Kidney (tissue), 13 donors: ENCODE measurements at regions not wholly inside any gene's neighbourhood (a gene's known extent, or its start where the extent isn't known, plus 50 kb on each side); places are given as distances from the start of the nearest gene placed in this dataset.

ENCODE experiments used
- DNase-seq, 5 donors: peaks; one replicate each; pipeline ENCODE4 v3.0.0-alpha.2; 2013 to 2020
- FAIRE-seq: peaks from 2 replicates; lab custom pipeline; 2012; peaks lifted over from hg19 to GRCh38; lab: Jason Lieb, UNC
- H3K27ac ChIP-seq, 2 donors: one replicate each; pipeline ENCODE4 v1.7.0; 2013; ENCODE audit warnings: low read depth in 2 of 2, low read length in 2 of 2, inconsistent platforms in 1 of 2
- H3K27me3 ChIP-seq: one replicate; pipeline ENCODE4 v1.7.1; 2013; ENCODE audit warnings: low read length, inconsistent platforms; ENCODE audit not compliant: control insufficient read depth, insufficient read depth
- H3K36me3 ChIP-seq, 3 donors: one replicate each; pipeline versions ENCODE4 v1.7.0 to v1.7.1; 2013; ENCODE audit warnings: low read length in 3 of 3, control low read depth in 1 of 3, inconsistent platforms in 1 of 3; ENCODE audit not compliant: insufficient read depth in 3 of 3, control insufficient read depth in 2 of 3
- H3K4me1 ChIP-seq, 3 donors: one replicate each; pipeline versions ENCODE4 v1.7.0 to v1.7.1; 2013; ENCODE audit warnings: low read length in 3 of 3, inconsistent platforms in 1 of 3, low read depth in 1 of 3; ENCODE audit not compliant: control insufficient read depth in 2 of 3, insufficient read depth in 2 of 3
- H3K4me3 ChIP-seq, 3 donors: one replicate each; pipeline versions ENCODE4 v1.7.0 to v1.8.1; 2013; ENCODE audit warnings: low read length in 3 of 3, control low read depth in 1 of 3, inconsistent platforms in 1 of 3
- H3K9ac ChIP-seq, 3 donors: one replicate each; pipeline versions ENCODE4 v1.7.0 to v1.7.1; 2013; ENCODE audit warnings: low read length in 3 of 3, control low read depth in 1 of 3, inconsistent platforms in 1 of 3
- H3K9me3 ChIP-seq, 3 donors: one replicate each; pipeline versions ENCODE4 v1.7.0 to v1.7.1; 2013; ENCODE audit warnings: low read length in 3 of 3, control low read depth in 1 of 3, inconsistent platforms in 1 of 3; ENCODE audit not compliant: control insufficient read depth in 2 of 3, insufficient read depth in 1 of 3
- CTCF ChIP-seq: IDR thresholded peaks from 3 replicates; pipeline ENCODE4 v1.5.1; 2012; ENCODE audit warnings: mild to moderate bottlenecking, moderate library complexity, borderline replicate concordance; ENCODE audit not compliant: insufficient read depth; ENCODE audit errors: extremely low read depth
- intact Hi-C: fragments of 100-400 bp; cut with DNase I; formaldehyde crosslinking; loops from one replicate; pipeline ENCODE4 v1.11.1; 2022
- donor health status: control.
- donor health status: control.
- donor health status: control.
- donor health status: control.
- donor health status: control.
- donor health status: DM: yes; HTN: yes; CAD: no.
- donor health status: Normal renal cell carcinoma (clear cell type).

GRCh38 chr1:239718997-239719628 lies 332.7 kb downstream of the CHRM3 start:
- Histone ChIP-seq H3K9ac (no peak overlapping the region), H3K27me3 (no peaks in the 10 kb centered on the region), H3K27ac (no peak overlapping the region), H3K9me3 (no peaks in the 10 kb centered on the region), H3K36me3 (no peaks in the 10 kb centered on the region), H3K4me3 (no peak overlapping the region), H3K4me1 (no peaks in the 10 kb centered on the region)
- no peak for DNase-seq
- intact Hi-C loops, result no loop called here
- no peak for FAIRE-seq
- TF ChIP-seq CTCF, result no peak

GRCh38 chr1:239719642-239720258 lies 333.4 kb downstream of the CHRM3 start:
- H3K27ac ChIP-seq, result no peak overlapping the region
- FAIRE-seq, result no peak
- H3K4me1 ChIP-seq, result no peaks in the 10 kb centered on the region
- H3K4me3 ChIP-seq, result no peak overlapping the region
- TF ChIP-seq CTCF, result no peak
- H3K27me3 ChIP-seq, result no peaks in the 10 kb centered on the region
- intact Hi-C loops, result no loop called here
- no peaks in the 10 kb centered on the region for H3K9me3 ChIP-seq
- H3K36me3 ChIP-seq, result no peaks in the 10 kb centered on the region
- DNase-seq, result no peak
- H3K9ac ChIP-seq, result no peak overlapping the region

- H3K27me3 ChIP-seq, result no peaks in the 10 kb centered on the region
- intact Hi-C loops, result no loop called here
- no peak overlapping the region for H3K27ac ChIP-seq
- FAIRE-seq (no peak), DNase-seq (no peak)
- no peaks in the 10 kb centered on the region for H3K9me3 ChIP-seq
- no peak overlapping the region for H3K9ac ChIP-seq
- H3K4me1 ChIP-seq, result no peaks in the 10 kb centered on the region
- H3K4me3 ChIP-seq, result no peak overlapping the region
- no peaks in the 10 kb centered on the region for H3K36me3 ChIP-seq
- no peak for TF ChIP-seq CTCF
Measured at GRCh38 chr1:239722035-239722434, 335.7 kb downstream of the CHRM3 start.
